GM12878 (cell line): ENCODE measurements at regions not wholly inside any gene's neighbourhood (a gene's known extent, or its start where the extent isn't known, plus 50 kb on each side); places are given as distances from the start of the nearest gene placed in this dataset.

Source experiments
- CREM ChIP-seq: IDR thresholded peaks from 2 replicates; pipeline ENCODE4 v1.6.1; 2014; ENCODE audit warnings: antibody characterized with exemption, low read depth
- EP300 ChIP-seq, 2 experiments: fragments of 150-350 bp in 1 of 2; IDR thresholded peaks; 2 replicates each; pipeline ENCODE4 v1.6.1; 2011 to 2012; ENCODE audit warnings: low read depth in 2 of 2, low read length in 2 of 2, borderline replicate concordance in 1 of 2, improper control_type of control experiment in 1 of 2, inconsistent platforms in 1 of 2; ENCODE audit not compliant: control insufficient read depth in 1 of 2
- NBN ChIP-seq: fragments of 450-650 bp; IDR thresholded peaks from 2 replicates; pipeline ENCODE4 v1.6.1; 2016
- POLR2A ChIP-seq: IDR thresholded peaks from 2 replicates; pipeline ENCODE4 v1.6.1; 2011; ENCODE audit warnings: low read depth, mild to moderate bottlenecking, low read length
- SPI1 ChIP-seq: IDR thresholded peaks from 2 replicates; pipeline ENCODE4 v1.6.1; 2011; ENCODE audit warnings: low read depth, mild to moderate bottlenecking, low read length, moderate library complexity, borderline replicate concordance; ENCODE audit not compliant: insufficient read depth

- TF ChIP-seq POLR2A (no peak), SPI1 (no peak), EP300 (IDR thresholded peaks at IDR 0.05; ENCODE audit: borderline replicate concordance in 1 of 2, control insufficient read depth in 1 of 2, low read depth in 2 of 2, low read length in 2 of 2) (no peak), NBN (no peak), CREM (no peak)
Observed at GRCh38 chr22:35488513-35488912, 52.1 kb upstream of the RASD2 start.
